ENCODE measurements at regions not wholly inside any gene's neighbourhood (a gene's known extent, or its start where the extent isn't known, plus 50 kb on each side); places are given as distances from the start of the nearest gene placed in this dataset.

DNA sequence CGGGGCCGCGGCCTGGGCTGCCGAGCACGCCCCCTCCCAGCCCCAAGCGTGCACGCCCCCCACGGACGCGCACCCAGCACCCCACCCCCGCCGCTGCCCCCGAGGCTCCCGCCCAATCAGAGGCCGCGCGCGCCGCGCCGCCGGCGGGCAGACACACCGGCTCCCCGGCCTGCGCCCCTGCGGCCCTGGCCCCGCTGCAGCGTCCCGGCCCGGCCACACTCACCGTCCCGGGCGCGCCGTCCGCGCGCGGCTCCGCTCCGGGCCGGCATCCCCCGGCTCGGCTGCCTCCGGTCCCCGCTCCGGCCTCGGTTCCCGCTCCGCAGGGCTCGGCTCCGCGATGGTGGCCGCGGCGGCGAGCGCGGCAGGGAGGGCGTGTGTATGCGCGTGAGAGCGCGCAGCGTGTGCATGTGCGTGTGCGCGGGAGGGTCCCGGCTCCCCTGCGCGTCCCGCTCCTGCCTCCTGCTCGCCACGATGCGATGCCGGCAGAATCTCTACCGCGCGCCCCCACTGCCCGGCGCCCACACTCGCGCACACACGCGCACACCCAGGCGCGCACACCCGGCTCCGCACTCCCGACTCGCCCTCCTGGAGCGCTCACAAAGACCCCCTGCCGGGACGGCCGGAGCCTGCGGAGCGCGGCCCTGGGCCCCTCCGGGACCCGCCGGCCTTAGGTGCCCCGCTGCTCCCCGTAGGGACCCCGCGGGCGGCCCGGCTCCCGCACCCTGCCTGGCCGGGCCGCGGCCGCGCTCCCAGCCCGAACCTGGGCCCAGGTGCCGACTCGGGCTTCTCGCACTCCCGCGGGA is 186.5 kb upstream of the LINGO1 start:
- no peak for DNase-seq

DNA sequence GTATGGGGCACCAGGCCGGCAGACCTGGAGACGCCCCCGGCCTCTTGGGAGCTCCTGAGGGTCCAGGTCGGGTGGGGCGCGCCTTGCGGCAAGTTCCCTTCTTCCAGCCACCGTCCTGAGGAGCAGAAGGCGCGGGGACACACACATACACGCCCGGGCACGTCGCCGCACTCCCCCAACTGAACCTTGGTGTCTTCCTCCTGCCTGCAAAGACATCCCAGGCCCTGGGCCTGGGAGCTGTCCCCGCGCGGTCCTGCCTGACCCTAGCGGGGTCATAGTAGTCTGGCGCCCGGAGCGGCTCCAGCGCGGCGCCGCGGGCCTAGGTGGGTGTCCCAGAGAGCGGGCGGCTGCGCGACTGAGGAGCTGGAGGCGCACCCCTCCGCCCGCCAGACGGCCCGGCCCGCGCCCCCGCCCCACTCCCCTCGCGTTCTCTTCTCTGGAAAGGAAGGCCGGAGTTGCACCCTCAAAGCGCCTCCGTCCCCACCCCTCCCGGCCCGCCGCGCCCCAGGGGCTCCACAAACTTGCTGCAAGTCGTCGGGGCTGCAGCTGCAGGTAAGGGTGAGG is 185.9 kb upstream of the LINGO1 start:
- DNase-seq, result no peak

DNA sequence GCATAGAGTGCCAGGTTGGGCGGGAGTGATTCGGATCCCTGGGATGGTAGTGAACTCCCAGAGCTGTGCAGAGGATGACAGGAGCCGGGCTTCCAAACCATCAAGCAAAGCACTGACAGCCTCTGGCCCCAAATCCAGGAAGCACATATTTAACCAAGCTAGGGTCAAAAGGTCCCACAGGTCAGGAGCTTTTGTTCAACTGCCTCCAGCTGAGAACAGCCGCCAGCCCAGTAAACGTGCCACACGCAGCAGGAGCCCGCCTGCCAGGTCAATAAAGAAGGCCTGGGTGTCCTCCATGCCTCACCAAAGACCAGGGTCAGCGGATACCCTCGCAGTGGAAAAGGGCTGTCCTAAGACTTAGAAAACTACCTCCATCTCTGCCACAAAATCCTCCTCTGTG is 184.7 kb upstream of the LINGO1 start:
- DNase-seq, result no peak

DNA sequence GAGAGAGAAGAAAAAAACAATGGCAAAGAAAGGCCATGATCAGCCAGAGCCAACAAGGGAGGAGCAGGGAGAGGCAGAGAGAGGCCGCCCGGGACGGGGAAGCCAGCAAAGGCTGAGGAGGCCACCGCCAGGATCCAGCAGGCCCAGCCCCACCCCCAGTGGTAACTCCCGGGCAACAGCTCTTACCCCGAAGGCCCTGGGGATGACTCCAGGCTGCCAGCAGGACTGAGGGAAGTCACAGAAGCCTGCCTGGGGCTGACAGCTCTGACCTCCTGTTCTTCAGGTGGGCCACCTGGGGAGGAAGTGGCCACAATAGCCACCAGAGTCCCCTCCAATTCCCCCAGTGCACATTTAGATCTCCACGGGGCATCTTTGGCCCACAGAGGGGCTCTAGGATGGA is 184.3 kb upstream of the LINGO1 start:
- no peak for DNase-seq

DNA sequence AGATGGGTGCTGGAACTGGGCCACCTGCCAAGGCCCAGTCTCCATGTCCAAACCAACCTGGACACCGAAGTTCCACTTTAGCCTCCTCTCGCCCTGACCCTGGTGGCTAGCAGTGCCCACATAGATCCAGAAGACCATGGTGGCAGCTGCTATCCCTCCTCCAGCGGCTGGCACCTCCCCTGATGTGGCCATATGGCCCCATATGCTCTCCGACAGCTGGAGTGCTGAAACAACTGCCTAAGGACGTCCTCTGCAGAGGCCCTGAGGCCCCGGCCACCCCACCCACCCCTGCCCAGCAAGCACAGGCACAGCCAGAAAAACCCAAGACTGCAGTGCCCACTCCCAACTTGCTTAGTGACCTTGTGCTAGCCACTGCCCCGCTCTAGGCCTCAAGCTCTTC is 182.3 kb upstream of the LINGO1 start:
- DNase-seq, result no peak

DNA sequence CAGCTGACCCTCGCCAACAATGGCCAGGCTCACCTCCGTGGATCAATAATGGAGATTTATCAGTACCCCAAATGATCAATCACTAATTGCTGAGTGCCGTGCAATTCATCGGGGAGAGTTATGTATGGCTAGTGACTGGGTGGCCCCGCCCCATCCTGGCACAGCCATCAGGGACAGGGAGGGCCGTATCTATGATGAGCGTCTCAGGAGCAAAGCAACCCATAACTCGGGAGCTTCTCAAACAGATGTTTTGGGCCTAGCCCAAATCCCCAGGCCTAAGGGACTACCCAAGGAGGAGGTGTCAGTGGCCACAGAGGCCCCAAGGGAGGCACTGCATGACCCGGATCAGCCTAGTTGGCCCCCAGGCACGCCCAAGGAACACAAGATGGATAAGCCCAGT is 180.0 kb upstream of the LINGO1 start:
- no peak for DNase-seq

DNA sequence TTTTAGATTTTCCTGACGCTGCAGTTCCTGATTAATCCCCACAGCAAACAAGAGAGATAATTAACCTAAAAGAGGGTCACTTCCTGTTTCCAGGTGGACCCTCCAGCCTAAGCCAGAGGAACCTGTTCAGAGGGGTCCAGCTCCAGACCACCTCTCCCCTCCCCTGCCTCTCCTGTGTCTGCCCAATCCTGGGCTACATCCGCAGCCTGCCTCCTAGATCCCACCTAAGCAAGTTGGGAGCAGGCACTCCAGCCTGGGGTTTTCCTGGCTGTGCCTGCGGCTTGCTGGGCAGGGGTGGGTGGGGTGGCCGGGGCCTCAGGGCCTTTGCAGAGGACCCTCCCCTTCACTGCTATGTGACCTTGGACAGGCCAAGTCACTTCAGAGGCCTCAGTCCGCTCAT is 178.6 kb upstream of the LINGO1 start:
- DNase-seq, result no peak

DNA sequence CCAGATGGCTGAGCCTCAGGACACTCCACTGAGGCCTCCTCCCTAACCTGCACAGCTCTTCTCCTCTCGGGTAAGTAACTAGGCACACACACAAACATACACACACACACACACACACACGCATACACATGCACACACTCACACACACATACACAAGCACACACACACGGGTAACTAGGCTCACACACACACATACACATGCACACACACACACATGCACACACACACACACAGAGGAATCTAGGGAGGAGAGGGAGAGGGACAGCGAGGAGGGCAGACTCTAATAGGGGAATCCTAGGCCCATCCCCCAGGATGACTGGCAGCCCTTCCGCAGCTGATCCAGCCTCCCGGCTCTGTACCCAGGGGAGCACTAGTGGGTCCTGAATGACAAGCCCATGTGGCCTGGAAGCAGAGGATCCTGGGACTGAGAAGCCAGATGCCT is 177.4 kb upstream of the LINGO1 start:
- peak; percentile 59 for DNase-seq

DNA sequence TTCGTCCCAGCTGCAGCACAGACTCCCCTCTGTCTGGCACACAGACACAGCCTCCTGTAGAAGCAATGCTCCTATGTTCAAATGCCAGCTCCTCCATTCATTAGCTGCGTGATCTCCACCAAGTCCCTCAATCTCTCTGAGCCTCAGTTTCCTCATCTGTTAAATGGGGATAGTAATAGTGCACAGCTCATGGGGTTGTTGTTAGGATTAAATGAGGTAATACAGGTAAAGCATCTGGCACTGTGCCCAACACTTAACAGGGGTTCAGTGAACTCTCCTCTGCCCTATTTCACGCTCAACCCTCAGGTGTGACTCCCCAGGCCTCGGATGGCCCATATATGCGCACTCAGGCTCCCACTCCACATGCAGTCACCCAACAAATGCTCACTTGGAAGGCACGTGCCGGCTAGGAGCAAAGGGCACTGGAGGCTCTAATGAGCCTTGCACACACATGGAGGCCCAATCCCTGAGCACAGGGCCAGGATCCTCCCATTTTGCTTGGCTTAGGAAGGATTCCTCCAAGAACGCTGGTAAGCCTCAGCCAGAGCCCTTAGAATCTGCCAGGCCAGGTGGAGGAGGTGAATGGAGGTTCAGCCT is 176.0 kb upstream of the LINGO1 start:
- DNase-seq, result no peak

DNA sequence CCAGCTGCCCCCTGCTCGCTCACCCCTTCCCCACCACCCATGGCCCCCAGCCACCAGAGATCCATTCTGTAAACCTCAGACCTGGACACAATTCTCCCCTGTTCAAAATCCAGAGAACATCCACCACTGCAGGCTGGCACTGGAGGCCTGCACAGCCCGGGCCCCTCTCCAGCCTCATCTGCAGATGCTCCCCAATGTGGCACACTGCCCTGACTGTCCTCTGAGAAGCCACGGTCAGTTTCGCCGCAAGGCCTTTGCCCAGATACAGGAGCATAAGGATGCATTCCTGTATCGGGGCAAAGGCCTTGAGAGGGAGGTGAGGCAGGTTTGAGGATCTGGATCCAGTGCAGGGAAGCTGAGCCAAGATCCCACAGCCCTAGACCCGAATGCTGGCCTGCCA is 175.4 kb upstream of the LINGO1 start:
- DNase-seq, result no peak

DNA sequence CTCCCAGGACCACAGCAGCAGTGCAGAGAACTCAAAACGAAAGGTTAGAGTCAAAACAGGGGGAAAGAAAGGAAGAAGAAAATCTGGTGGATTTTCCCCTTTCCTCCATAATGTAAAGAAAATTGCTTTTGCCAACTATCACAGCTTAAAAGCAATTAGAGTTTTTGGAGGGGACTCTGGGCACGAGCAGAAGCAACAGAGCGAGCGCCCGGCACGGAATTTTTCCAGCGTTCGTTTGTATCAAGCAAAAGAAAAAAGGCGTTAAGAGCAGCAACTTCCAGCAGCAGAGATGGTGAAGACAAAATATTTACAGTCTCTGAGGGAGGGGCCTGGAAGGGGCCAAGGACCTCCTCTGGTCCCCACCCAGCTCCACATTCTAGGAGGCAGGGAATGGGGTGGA is 174.9 kb upstream of the LINGO1 start:
- no peak for DNase-seq

DNA sequence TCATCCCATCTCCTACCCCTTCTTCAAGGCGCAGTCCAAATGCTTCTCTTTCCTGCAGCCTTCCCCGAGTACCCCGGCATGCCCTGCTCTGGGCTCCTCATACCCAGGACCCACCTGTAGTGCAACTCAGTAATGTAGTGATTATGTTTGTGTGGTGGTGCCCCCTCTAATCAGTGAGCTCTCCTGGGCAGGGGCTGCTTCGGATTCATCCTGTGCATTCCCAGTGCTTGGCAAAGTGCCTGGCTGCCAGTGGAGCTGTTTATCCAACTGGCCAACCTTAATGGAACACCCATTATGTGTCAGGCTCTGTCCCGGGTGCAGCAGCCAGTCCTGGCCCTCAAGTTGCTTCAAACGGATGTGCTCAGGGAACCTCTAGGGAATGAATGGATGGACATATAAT is 174.4 kb upstream of the LINGO1 start:
- no peak for DNase-seq

DNA sequence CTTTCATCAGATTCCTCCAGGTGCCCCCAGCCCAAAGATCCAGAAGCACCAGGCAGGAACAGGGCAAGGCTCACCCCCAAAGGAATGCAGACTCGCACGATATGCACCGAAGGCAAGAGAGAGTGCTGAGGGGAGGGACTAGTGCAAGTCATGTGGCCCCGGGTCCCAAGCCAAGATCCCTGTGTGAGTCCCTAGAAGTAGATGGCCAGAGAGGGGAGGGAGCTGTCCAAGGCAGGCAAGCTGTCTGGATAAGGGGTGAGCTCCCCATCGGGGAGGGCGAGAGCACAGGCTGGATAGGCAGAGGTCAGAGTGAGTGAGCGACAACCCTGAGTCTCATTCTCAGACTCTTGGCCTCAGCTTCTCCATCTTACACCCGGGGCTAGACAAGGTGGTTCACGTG is 171.5 kb upstream of the LINGO1 start:
- no peak for DNase-seq

DNA sequence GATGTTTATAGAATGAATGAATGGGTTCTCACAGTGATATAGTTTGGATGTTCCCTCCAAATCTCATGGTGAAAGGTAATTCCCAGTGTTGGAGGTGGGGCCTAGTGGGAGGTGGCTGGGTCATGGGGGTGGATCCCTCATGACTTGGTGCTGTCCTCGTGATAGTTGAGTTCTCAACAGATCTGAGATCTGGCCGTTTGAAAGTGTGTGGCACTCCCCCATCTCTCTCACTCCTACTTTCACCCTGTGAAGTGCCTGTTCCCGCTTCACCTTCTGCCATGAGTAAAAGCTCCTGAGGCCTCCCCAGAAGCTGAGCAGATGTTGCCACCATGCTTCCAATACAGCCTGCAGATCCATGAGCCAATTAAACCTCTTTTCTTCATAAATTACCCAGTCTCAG is 170.8 kb upstream of the LINGO1 start:
- DNase-seq, result no peak

DNA sequence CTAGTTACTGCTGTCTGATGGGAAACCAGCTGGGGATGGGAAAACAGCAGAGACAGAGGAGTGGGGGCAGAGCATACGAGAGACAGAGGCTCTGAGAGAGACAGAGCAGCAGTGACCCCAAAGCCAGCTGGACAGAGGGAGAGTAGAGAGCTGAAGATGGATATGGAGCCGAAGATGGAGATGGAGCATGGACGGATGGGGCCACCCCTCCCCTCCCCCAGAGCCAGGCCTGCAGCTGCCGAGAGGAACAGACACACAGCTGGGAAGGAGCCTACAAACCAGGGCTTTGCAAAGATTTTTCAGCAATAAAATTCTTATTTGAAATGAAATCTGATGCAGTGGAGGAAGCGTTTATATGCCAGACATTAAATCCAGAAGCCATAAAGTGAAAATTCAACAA is 167.6 kb upstream of the LINGO1 start:
- no peak for DNase-seq

DNA sequence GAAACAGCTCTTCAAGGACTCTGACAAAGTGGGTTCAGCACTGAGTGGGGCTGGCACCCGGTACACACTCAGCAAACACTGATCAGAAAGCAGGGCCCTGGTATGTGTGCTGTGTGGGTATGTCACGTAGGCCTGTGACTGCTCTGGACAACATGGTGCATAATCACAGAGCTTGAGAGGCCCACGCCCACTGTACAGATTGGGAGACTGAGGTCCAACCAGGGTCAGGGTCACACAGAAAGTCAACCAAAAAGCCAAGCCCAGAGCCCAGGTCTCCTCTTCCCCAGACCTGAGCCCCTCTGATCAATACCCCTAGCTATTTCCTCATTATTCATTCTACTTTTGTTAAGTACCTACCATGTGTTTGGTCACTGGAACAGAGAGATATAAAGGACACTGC is 166.1 kb upstream of the LINGO1 start:
- no peak for DNase-seq

DNA sequence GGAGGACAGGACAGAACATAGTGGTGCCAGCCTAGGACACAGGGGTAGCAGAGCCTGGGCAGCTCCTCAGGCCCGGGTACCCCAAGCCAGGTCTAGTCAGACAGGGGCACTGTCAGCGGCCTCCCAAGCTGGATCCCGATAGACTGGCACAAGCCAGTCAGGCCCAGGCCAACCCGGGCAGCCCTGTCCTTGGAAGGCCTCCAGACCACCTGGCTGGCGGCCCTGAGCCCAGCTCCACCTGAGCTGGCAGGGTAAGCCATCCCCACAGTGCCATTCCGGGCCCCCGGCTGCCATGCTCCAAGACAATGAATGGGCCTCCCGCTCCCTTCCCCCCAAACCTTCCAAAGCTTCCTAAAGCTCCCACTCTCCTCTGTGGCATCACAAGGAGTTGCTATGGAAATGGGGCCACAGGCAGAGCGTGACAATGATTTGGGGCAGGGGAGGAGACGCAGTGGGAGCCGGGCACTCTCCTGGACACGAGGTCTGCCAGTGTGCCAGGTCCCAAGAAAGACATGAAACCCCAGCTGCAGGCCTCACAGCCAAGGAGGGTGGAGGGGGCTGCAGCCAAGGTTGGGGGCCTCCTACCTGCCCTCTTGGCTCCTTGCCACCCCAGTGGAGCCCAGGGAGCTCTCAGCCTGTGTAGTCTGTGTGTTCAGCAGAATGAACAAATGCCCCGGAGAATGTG is 165.6 kb upstream of the LINGO1 start:
- no peak for DNase-seq

DNA sequence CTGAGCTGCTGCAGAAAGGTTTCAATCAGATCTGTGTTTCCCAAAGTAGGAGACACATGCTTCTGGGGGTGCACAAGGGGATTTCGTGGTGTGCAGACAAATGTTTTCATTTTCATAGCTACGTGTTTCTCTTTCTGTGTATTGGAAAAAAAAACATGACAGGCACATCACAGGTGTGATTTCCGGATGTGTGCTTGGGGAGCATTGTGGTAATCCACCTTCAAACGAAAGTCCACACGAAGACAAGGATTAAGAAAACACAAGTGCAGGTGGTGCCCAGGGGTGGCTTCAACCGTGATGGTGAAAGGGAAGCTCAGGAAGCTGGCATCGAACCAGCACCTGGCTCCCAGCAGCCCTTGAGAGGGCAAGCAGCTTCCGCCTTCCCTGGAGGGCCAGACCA is 164.6 kb upstream of the LINGO1 start:
- no peak for DNase-seq

DNA sequence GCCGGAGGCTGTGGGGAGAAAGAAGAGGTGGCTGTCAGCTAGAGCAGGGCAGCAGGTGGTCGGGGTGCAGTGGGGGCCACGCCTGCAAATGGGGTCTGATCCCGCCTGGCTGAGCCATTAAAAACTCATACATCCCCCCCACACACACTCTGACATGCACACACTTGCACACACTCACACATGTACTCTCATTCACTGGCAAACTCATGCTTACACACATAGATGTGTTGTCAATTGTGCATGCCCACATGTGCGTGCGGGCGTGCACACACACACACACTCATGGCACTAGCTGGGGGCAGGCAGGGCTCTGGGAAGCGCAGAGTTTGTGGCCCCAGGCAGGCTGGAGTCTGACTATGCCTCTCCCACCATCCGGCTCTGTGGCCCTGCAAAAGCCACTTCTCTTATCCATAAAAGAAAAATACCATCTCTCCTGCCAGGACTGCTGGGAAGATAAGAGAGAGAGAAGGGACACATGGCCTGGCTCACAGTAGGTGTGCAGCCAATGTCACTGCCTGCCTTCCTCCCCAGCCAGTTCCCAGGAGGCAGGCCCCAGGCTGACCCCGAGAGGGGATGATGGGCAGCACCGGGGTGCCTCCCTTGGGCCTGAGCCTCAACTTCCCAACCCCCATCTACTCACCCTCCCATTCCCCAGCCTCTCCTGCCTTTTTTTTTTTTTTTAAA is 163.5 kb upstream of the LINGO1 start:
- no peak for DNase-seq

DNA sequence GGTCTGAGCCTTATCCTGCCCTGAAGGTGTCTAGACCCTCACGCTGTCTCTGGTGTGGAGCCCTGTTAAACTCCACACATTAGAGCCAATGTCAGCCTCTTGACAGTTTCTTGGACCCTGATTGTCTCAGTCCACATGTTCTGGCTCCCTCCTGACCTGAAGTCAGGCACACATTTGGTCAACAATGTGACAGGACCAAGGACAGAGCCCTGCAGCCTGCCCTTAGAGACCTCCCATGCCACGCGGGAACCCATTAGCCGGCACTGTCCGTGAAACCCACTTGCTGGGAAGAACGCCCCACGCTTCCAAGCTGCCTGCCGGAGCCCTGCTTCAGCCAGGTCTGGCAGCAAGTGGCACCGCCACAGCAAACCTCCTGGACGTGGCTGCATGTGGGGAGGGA is 162.7 kb upstream of the LINGO1 start:
- no peak for DNase-seq

DNA sequence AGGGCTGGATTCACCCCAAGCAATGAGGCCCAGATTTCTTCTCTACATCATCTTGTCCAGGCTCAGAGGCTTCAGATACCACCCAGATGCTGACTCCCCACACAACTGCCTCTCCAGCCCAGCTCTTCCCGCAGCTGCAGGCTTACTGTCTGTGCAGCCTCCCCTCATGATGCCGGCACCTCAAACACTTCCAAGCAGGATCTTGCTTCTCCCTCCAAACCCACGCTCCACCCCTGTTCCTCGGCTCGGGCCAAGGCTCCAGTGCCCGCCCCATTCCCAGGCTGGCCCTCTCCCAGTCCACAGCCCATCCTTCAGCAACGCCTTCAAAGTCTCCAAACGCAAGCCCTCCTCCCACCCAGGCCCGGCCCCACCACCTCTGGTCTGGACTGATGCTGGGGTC is 159.2 kb upstream of the LINGO1 start:
- DNase-seq, result no peak

DNA sequence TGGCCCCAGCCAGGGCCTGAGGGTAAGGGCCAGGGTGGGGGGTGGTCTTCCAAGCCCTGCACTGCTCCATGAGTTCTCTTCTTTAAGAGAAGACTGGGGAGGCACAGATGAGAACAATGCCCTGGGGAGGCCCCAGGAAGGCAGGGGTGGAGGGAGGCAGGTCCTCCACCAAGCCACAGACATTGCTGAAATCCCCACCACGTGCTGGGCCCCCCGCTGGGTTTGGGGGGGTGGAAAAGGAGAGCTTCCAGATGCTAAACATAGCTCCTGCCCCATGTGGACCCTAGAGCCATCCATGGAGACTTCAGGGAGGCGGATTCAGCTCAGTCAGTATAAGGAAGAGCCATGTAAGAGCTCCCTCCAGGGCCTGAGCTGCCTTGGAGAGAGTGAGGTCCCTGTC is 157.8 kb upstream of the LINGO1 start:
- DNase-seq, result no peak

DNA sequence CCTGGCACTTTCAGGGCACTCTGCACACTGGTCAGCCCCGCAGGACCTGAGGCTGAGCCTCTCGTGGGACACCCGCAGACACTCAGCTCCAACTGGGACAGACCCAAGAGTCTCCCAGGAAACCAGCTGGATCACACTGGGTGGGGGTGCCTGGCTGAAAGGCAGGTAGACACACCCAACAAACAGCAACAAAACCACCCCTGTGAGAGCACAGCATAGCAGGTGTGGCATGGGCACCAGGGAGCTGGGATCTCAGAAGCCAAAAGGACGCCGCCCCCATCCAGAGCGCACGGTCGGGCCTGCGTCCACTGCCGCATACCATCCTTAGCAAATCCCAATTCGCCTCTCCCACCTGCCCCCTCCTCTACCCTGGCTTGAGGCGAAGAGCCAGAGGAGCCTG is 154.2 kb upstream of the LINGO1 start:
- no peak for DNase-seq
